H1 (cell line): ENCODE measurements at regions not wholly inside any gene's neighbourhood (a gene's known extent, or its start where the extent isn't known, plus 50 kb on each side); places are given as distances from the start of the nearest gene placed in this dataset.

Experiments
- BCL11A ChIP-seq, 2 experiments: IDR thresholded peaks; one replicate each; pipeline ENCODE4 v1.6.1; 2011; ENCODE audit warnings: low read depth in 2 of 2, low read length in 2 of 2, mild to moderate bottlenecking in 2 of 2
- CBX5 ChIP-seq: fragments of 300-800, 300-1000 bp; sonication (generic); IDR thresholded peaks from 2 replicates; pipeline ENCODE4 v1.7.1; 2016; ENCODE audit warnings: antibody characterized with exemption, low read length, low read depth
- CEBPB ChIP-seq: IDR thresholded peaks from 2 replicates; pipeline ENCODE4 v1.6.1; 2012; ENCODE audit warnings: low read depth, low read length

GRCh38 chr3:181847276-181847675 is 135.6 kb downstream of the SOX2 start (continued):
- TF ChIP-seq BCL11A (IDR thresholded peaks at IDR 0.05; ENCODE audit: low read depth in 2 of 2, low read length in 2 of 2): no peak
- TF ChIP-seq CEBPB: no peak
- no peak for TF ChIP-seq CBX5
